HEK293 (cell line): ENCODE measurements at regions not wholly inside any gene's neighbourhood (a gene's known extent, or its start where the extent isn't known, plus 50 kb on each side); places are given as distances from the start of the nearest gene placed in this dataset.
"Not testable (repeated sequence)": the region's sequence is repeated elsewhere in the genome, so short reads cannot be mapped to it uniquely, and the experiment has no call there.

Experiments used
- BCL11A ChIP-seq: fragments of 450-650 bp; formaldehyde crosslinking; IDR thresholded peaks from 2 replicates; pipeline ENCODE4 v1.5.1; 2016; ENCODE audit warnings: low read depth, missing biosample characterization, missing genetic modification characterization
- CTCF ChIP-seq: fragments of 450-650 bp; formaldehyde crosslinking; IDR thresholded peaks from 2 replicates; pipeline ENCODE4 v1.5.1; 2016; ENCODE audit warnings: missing biosample characterization, missing genetic modification characterization
- FEZF1 ChIP-seq: fragments of 450-650 bp; formaldehyde crosslinking; IDR thresholded peaks from 2 replicates; pipeline ENCODE4 v1.5.1; 2016; ENCODE audit warnings: missing biosample characterization, missing genetic modification characterization
- MYNN ChIP-seq: fragments of 450-650 bp; formaldehyde crosslinking; IDR thresholded peaks from 2 replicates; pipeline ENCODE4 v1.5.1; 2016; ENCODE audit warnings: missing biosample characterization, missing genetic modification characterization, borderline replicate concordance
- ZBTB1 ChIP-seq: fragments of 450-650 bp; formaldehyde crosslinking; IDR thresholded peaks from 2 replicates; pipeline ENCODE4 v1.5.1; 2016; ENCODE audit warnings: missing biosample characterization, missing genetic modification characterization
- ZNF121 ChIP-seq: fragments of 450-650 bp; formaldehyde crosslinking; IDR thresholded peaks from 2 replicates; pipeline ENCODE4 v1.5.1; 2016; ENCODE audit warnings: missing biosample characterization, missing genetic modification characterization
- ZNF138 ChIP-seq: fragments of 450-650 bp; formaldehyde crosslinking; IDR thresholded peaks from 2 replicates; pipeline ENCODE4 v1.5.1; 2016; ENCODE audit warnings: missing biosample characterization, missing genetic modification characterization, borderline replicate concordance
- ZNF214 ChIP-seq: fragments of 450-650 bp; formaldehyde crosslinking; IDR thresholded peaks from 2 replicates; pipeline ENCODE4 v1.5.1; 2017; ENCODE audit warnings: missing biosample characterization, mild to moderate bottlenecking, missing genetic modification characterization, borderline replicate concordance
- ZNF274 ChIP-seq, 2 experiments: fragments of 200-500 bp in 1 of 2; fragments of 450-650 bp in 1 of 2; sonication (Bioruptor generic) in 1 of 2; formaldehyde crosslinking in 1 of 2; IDR thresholded peaks; 2 replicates each; pipeline versions ENCODE4 v1.5.1 to v1.6.1; 2014 to 2016; ENCODE audit warnings: borderline replicate concordance in 1 of 2, inconsistent platforms in 1 of 2, low read length in 1 of 2, missing biosample characterization in 1 of 2, missing genetic modification characterization in 1 of 2
- ZNF280D ChIP-seq: fragments of 450-650 bp; formaldehyde crosslinking; IDR thresholded peaks from 2 replicates; pipeline ENCODE4 v1.5.1; 2016; ENCODE audit warnings: missing biosample characterization, missing genetic modification characterization
- ZNF510 ChIP-seq: fragments of 450-650 bp; formaldehyde crosslinking; IDR thresholded peaks from 2 replicates; pipeline ENCODE4 v1.5.1; 2018; ENCODE audit warnings: mild to moderate bottlenecking, missing genetic modification characterization, missing biosample characterization; ENCODE audit not compliant: insufficient replicate concordance
- ZNF776 ChIP-seq: fragments of 450-650 bp; formaldehyde crosslinking; IDR thresholded peaks from 2 replicates; pipeline ENCODE4 v1.5.0; 2017; ENCODE audit warnings: missing biosample characterization, missing genetic modification characterization, borderline replicate concordance
- TF ChIP-seq, protein P1 (sequence below): fragments of 450-650 bp; formaldehyde crosslinking; IDR thresholded peaks from 2 replicates; pipeline ENCODE4 v1.5.1; 2016; ENCODE audit warnings: missing biosample characterization, missing genetic modification characterization, low read depth

DNA sequence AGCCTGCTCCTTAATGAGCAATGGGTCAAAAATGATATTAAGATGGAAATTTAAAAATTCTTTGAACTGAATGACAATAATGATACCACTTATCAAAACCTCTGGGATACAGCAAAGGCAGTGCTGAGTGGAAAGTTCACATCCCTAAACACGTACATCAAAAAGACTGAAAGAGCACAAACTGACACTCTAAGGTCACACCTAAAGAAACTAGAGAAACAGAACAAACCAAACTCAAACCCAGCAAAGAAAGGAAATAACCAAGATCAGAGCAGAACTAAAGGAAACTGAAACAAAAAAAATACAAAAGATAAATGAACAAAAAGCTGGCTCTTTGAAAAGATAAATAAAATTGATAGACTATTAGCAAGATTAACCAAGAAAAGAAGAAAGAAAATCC lies 155.3 kb downstream of the LTN1 start:
- TF ChIP-seq CTCF (tag by site-specific recombination); ZBTB1; ZNF510 (tag by site-specific recombination); ZNF121 (tag by site-specific recombination); ZNF138; ZNF280D (tag by site-specific recombination); FEZF1 (tag by site-specific recombination); MYNN (tag by site-specific recombination); BCL11A (tag by site-specific recombination); ZNF274 (IDR thresholded peaks at IDR 0.05; ENCODE audit: low read length); ZNF274 (tag by site-specific recombination; IDR thresholded peaks at IDR 0.05; ENCODE audit: borderline replicate concordance); ZNF776 (tag by site-specific recombination); ZNF214 (tag by site-specific recombination): not testable (repeated sequence)
- TF ChIP-seq, protein P1, sequence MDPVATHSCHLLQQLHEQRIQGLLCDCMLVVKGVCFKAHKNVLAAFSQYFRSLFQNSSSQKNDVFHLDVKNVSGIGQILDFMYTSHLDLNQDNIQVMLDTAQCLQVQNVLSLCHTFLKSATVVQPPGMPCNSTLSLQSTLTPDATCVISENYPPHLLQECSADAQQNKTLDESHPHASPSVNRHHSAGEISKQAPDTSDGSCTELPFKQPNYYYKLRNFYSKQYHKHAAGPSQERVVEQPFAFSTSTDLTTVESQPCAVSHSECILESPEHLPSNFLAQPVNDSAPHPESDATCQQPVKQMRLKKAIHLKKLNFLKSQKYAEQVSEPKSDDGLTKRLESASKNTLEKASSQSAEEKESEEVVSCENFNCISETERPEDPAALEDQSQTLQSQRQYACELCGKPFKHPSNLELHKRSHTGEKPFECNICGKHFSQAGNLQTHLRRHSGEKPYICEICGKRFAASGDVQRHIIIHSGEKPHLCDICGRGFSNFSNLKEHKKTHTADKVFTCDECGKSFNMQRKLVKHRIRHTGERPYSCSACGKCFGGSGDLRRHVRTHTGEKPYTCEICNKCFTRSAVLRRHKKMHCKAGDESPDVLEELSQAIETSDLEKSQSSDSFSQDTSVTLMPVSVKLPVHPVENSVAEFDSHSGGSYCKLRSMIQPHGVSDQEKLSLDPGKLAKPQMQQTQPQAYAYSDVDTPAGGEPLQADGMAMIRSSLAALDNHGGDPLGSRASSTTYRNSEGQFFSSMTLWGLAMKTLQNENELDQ (tag by site-specific recombination), result not testable (repeated sequence)
